ENCODE measurements at regions not wholly inside any gene's neighbourhood (a gene's known extent, or its start where the extent isn't known, plus 50 kb on each side); places are given as distances from the start of the nearest gene placed in this dataset.

GRCh38 chr5:3281366-3281765, 314.3 kb upstream of the IRX1 start:
- TF ChIP-seq CTCF (IDR thresholded peaks at IDR 0.05): no peak
- no peak for TF ChIP-seq EP300 (IDR thresholded peaks at IDR 0.05; ENCODE audit: low read depth)
- no peak for TF ChIP-seq POLR2AphosphoS5 (IDR thresholded peaks at IDR 0.05)
- TF ChIP-seq POLR2A (IDR thresholded peaks at IDR 0.05): no peak

Data from transverse colon (tissue), 4 donors.